Vagina (tissue), 2 donors: ENCODE measurements at regions not wholly inside any gene's neighbourhood (a gene's known extent, or its start where the extent isn't known, plus 50 kb on each side); places are given as distances from the start of the nearest gene placed in this dataset.

Experiments
- CTCF ChIP-seq, 3 experiments: fragments of 450-650 bp in 2 of 3; fragments of 200-600 bp in 1 of 3; sonication (generic) in 1 of 3; IDR thresholded peaks; one replicate each; pipeline ENCODE4 v1.5.1; 2017 to 2019; ENCODE audit warnings: antibody characterized with exemption in 3 of 3, mild to moderate bottlenecking in 2 of 3, moderate library complexity in 2 of 3
- POLR2A ChIP-seq, 2 donors: fragments of 450-650 bp; IDR thresholded peaks; one replicate each; pipeline ENCODE4 v1.6.1; 2017; ENCODE audit warnings: antibody characterized with exemption in 2 of 2, mild to moderate bottlenecking in 2 of 2, moderate library complexity in 2 of 2
- POLR2AphosphoS5 ChIP-seq, 2 donors: sonication (generic); formaldehyde crosslinking; IDR thresholded peaks; one replicate each; pipeline ENCODE4 v1.9.0; 2017; ENCODE audit warnings: antibody characterized with exemption in 2 of 2, mild to moderate bottlenecking in 2 of 2, low read depth in 1 of 2; ENCODE audit not compliant: insufficient read depth in 1 of 2

DNA sequence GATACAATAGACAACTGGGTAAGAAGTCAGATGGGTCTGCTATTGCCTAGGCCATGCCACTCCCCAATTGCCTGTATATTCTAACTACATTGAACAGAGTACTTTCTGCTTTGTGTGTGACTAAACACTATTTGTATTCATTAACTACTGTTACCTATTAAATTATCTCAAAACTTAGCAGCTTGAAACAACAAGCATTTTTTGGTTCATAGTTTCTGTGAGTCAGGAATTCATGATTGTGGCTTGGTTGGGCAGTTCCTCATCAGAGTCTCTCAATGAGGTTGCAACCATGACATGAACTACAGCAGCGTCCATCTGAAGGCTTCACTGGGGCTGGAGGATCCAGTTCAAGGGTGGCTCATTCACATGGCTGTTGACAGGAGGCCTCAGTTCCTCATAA, 205.7 kb downstream of the EN1 start:
- TF ChIP-seq CTCF (IDR thresholded peaks at IDR 0.05) (no peak), POLR2A (IDR thresholded peaks at IDR 0.05) (no peak), POLR2AphosphoS5 (IDR thresholded peaks at IDR 0.05; ENCODE audit: insufficient read depth in 1 of 2, low read depth in 1 of 2) (no peak)
